Right atrium auricular region (tissue), 2 donors: ENCODE measurements at regions not wholly inside any gene's neighbourhood (a gene's known extent, or its start where the extent isn't known, plus 50 kb on each side); places are given as distances from the start of the nearest gene placed in this dataset.

ENCODE experiments used
- DNase-seq: peaks from one replicate; pipeline ENCODE4 v3.0.0-alpha.2; 2019; ENCODE audit warnings: low spot score
- H3K27ac ChIP-seq, 2 donors: fragments of 200-600 bp; sonication (generic); 1 replicate in 1 of 2; 2 replicates in 1 of 2; pipeline ENCODE4 v1.5.1; 2016 to 2019
- H3K27me3 ChIP-seq, 2 donors: fragments of 200-600 bp; sonication (generic); one replicate each; pipeline versions ENCODE4 v1.5.1 to v1.6.0; 2017 to 2019
- H3K36me3 ChIP-seq: fragments of 200-600 bp; sonication (generic); one replicate; pipeline ENCODE4 v1.5.1; 2016
- H3K4me1 ChIP-seq, 2 donors: fragments of 200-600 bp; sonication (generic); one replicate each; pipeline versions ENCODE4 v1.5.1 to v1.6.0; 2017 to 2019
- H3K4me3 ChIP-seq, 2 donors: fragments of 200-600 bp; sonication (generic); 1 replicate in 1 of 2; 2 replicates in 1 of 2; pipeline ENCODE4 v1.5.1; 2017 to 2019; ENCODE audit warnings: mild to moderate bottlenecking in 1 of 2, moderate library complexity in 1 of 2
- H3K9me3 ChIP-seq, 2 donors: fragments of 200-600 bp; sonication (generic); one replicate each; pipeline ENCODE4 v1.5.1; 2019
- TF ChIP-seq, protein P1 (sequence below), 2 donors: fragments of 200-600 bp; sonication (generic); IDR thresholded peaks; one replicate each; pipeline ENCODE4 v1.5.1; 2019; ENCODE audit warnings: antibody characterized with exemption in 2 of 2

DNA sequence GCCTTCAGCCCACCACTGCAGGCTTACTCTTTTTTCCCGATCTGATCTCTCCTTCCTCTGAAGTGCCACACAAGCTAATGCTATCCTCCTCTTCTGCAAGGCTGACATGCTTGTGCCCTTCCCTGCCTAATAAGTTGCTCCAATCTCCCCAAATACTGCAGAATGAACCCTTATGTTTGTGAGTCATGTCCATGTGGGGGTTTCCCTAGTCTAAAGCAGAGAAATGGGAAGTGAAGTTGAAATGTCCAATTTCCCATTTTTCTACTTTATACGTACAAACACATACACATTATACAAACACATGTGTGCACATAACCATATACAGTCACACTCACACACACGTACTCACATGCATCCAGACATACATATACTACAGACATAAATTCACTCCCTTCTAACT is 288.1 kb upstream of the CELF4 start:
- H3K36me3 ChIP-seq, result no peaks in the 10 kb centered on the region
- no peak overlapping the region for H3K27ac ChIP-seq
- DNase-seq, result no peak
- H3K27me3 ChIP-seq, result no peaks in the 10 kb centered on the region
- no peak overlapping the region for H3K4me3 ChIP-seq
- no peaks in the 10 kb centered on the region for H3K4me1 ChIP-seq
- peaks cover 0 to 10% of the 10 kb centered on the region in 2 donors for H3K9me3 ChIP-seq
- TF ChIP-seq, protein P1, sequence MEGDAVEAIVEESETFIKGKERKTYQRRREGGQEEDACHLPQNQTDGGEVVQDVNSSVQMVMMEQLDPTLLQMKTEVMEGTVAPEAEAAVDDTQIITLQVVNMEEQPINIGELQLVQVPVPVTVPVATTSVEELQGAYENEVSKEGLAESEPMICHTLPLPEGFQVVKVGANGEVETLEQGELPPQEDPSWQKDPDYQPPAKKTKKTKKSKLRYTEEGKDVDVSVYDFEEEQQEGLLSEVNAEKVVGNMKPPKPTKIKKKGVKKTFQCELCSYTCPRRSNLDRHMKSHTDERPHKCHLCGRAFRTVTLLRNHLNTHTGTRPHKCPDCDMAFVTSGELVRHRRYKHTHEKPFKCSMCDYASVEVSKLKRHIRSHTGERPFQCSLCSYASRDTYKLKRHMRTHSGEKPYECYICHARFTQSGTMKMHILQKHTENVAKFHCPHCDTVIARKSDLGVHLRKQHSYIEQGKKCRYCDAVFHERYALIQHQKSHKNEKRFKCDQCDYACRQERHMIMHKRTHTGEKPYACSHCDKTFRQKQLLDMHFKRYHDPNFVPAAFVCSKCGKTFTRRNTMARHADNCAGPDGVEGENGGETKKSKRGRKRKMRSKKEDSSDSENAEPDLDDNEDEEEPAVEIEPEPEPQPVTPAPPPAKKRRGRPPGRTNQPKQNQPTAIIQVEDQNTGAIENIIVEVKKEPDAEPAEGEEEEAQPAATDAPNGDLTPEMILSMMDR (IDR thresholded peaks at IDR 0.05), result no peak

GRCh38 chr18:37852464-37852863 is 286.9 kb upstream of the CELF4 start:
- no peak overlapping the region for H3K27ac ChIP-seq
- no peak for DNase-seq
- TF ChIP-seq, protein P1 (IDR thresholded peaks at IDR 0.05), result no peak
- no peaks in the 10 kb centered on the region for H3K27me3 ChIP-seq
- H3K4me1 ChIP-seq, result no peaks in the 10 kb centered on the region
- no peak overlapping the region for H3K4me3 ChIP-seq
- no peaks in the 10 kb centered on the region for H3K36me3 ChIP-seq
- H3K9me3 ChIP-seq, result peaks cover 0 to 10% of the 10 kb centered on the region in 2 donors

GRCh38 chr18:37847544-37847943 is 281.9 kb upstream of the CELF4 start:
- TF ChIP-seq, protein P1 (IDR thresholded peaks at IDR 0.05), result no peak
- no peaks in the 10 kb centered on the region for H3K9me3 ChIP-seq
- H3K4me1 ChIP-seq, result no peaks in the 10 kb centered on the region
- H3K27ac ChIP-seq, result no peak overlapping the region
- no peak for DNase-seq
- no peaks in the 10 kb centered on the region for H3K27me3 ChIP-seq
- H3K4me3 ChIP-seq, result no peak overlapping the region
- no peaks in the 10 kb centered on the region for H3K36me3 ChIP-seq

DNA sequence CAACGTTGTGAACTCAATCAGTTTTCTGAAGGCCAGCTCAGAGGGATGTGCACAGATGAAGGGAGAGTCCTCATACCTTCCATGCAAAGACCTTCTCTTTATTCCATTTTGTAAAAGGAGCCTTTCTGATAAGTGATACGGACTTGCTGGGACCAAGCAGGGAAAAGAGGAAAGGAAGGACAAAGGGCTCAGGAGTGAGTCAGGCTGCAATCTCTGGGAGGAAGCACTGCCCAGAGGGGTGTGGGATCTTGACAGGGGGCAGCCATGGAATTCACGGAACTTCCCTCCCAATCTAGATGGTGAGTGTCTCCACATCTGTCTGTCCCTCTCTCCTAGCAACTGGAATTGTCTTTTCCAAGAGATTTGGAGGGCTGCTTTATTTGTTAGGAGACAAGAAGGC is 281.4 kb upstream of the CELF4 start:
- TF ChIP-seq, protein P1 (IDR thresholded peaks at IDR 0.05), result no peak
- Histone ChIP-seq H3K27ac (no peak overlapping the region), H3K36me3 (no peaks in the 10 kb centered on the region), H3K4me1 (no peaks in the 10 kb centered on the region), H3K27me3 (no peaks in the 10 kb centered on the region), H3K4me3 (no peak overlapping the region), H3K9me3 (no peaks in the 10 kb centered on the region)
- no peak for DNase-seq

DNA sequence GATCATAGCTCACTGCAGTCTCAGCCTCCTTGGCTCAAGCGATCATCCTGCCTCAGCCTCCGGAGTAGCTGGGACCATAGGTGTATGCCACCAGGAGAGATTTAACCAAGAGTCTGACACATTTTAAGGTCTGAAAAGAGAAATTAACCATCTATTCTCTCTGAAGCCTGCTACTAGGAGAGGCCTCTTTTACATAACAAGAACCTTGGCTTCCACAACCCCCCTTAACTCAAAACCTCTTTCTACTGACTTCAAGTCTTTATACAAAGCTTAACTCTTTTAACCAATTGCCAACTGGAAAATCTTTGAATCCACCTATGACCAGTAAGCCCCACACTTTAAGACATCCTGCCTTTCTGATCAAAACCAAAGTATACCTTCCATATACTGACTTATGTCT is 279.9 kb upstream of the CELF4 start:
- no peaks in the 10 kb centered on the region for H3K27me3 ChIP-seq
- no peaks in the 10 kb centered on the region for H3K36me3 ChIP-seq
- no peak for DNase-seq
- no peaks in the 10 kb centered on the region for H3K4me1 ChIP-seq
- H3K27ac ChIP-seq, result no peak overlapping the region
- H3K4me3 ChIP-seq, result no peak overlapping the region
- H3K9me3 ChIP-seq, result no peaks in the 10 kb centered on the region
- TF ChIP-seq, protein P1 (IDR thresholded peaks at IDR 0.05), result no peak

DNA sequence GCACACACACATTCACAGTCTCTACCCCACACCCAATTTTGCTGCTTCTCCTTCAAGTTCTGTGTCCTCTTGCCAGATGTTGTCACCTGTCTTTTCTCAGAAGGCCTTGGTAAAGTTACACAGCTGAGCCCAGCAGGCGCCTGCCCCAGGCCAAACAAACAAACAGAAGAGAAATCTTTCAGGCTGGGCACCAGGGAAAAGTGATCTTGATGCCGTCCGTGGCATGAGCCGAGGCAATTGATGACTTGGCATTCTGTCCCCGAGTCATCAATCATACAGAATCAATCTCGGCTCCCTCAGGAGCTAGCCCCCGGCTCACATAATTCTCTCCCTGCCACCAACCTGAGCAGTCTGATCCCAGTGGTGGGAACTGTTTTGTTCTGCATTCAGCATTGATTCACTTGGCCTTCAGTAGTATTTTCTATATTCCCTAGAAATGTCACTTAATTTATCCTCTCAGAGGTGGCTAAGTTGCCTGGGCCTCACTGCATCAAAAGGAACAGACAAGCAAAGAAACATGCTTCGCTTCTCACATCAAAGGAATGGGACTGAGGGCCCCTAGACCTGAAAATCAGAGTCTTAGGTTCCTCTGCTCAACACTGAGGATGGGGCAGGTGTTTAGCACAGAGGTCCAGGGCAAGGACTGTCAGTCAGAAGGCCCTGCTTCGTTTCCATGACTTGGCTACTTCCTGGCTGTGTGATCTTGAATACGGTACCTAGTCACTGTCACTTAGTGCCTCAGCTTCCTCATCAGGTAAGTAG is 278.8 kb upstream of the CELF4 start:
- TF ChIP-seq, protein P1 (IDR thresholded peaks at IDR 0.05), result no peak
- no peaks in the 10 kb centered on the region for H3K9me3 ChIP-seq
- H3K36me3 ChIP-seq, result no peaks in the 10 kb centered on the region
- no peaks in the 10 kb centered on the region for H3K27me3 ChIP-seq
- H3K27ac ChIP-seq, result no peak overlapping the region
- no peak for DNase-seq
- H3K4me1 ChIP-seq, result no peaks in the 10 kb centered on the region
- no peak overlapping the region for H3K4me3 ChIP-seq
